ENCODE measurements at regions not wholly inside any gene's neighbourhood (a gene's known extent, or its start where the extent isn't known, plus 50 kb on each side); places are given as distances from the start of the nearest gene placed in this dataset.

DNA sequence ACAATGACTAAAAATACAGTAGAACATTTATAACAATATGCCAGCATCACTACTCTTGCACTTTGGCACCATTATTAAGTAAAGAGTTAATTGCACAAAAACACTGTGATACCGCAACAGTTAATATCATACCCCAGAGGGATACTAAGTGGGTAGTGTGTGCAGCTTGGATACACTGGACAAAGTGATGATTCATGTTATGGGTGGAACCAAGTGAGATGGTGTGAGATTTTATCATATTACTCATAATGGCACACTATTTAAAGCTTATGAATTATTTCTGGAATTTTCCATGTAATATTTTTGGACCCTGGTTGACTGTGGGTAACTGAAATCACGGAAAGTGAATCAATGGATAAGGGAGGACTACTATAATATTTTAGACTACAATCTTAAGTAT, 265.3 kb downstream of the PCDH18 start:
- Histone ChIP-seq H2AFZ (ENCODE audit: low read length, unreplicated experiment) (peak overlapping the region; percentile 76), H3K27ac (ENCODE audit: low read depth, low read length) (peak overlapping the region; percentile 29; the same call in 1 of the 2 replicates), H3K36me3 (ENCODE audit: insufficient read depth, low read length) (no peaks in the 10 kb centered on the region), H3K4me3 (ENCODE audit: low read depth, low read length) (peak overlapping the region; percentile 18; the same call in 1 of the 2 replicates), H3K27me3 (ENCODE audit: insufficient read depth, low read length) (no peaks in the 10 kb centered on the region), H3K79me2 (ENCODE audit: control insufficient read depth, insufficient read depth, low read length, unreplicated experiment) (no peaks in the 10 kb centered on the region), H3K4me1 (ENCODE audit: control insufficient read depth, insufficient read depth, low read length, unreplicated experiment) (peaks cover 20% of the 10 kb centered on the region)

DNA sequence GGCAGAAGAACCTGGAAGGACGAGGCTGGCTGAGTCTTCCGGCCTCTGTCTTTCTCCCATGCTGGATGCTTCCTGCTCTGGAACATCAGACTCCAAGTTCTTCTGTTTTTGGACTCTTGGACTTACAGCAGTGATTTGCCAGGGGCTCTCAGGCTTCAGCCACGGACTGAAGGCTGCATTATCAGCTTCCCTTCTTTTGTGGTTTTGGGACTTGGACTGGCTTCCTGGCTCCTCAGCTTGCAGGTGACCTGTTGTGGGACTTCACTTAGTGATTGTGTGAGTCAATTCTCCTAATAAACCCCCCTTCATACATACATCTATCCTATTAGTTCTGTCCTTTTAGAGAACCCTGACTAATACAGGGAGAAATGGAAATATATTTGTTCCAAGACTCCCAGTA, 265.8 kb downstream of the PCDH18 start:
- peak overlapping the region; percentile 19; the same call in 1 of the 2 replicates for H3K27ac ChIP-seq (ENCODE audit: low read depth, low read length)
- no peaks in the 10 kb centered on the region for H3K36me3 ChIP-seq (ENCODE audit: insufficient read depth, low read length)
- H3K79me2 ChIP-seq (ENCODE audit: control insufficient read depth, insufficient read depth, low read length, unreplicated experiment) = no peaks in the 10 kb centered on the region
- H3K27me3 ChIP-seq (ENCODE audit: insufficient read depth, low read length) = no peaks in the 10 kb centered on the region
- H3K4me1 ChIP-seq (ENCODE audit: control insufficient read depth, insufficient read depth, low read length, unreplicated experiment) = peaks cover 20% of the 10 kb centered on the region
- no peak overlapping the region for H2AFZ ChIP-seq (ENCODE audit: low read length, unreplicated experiment)
- H3K4me3 ChIP-seq (ENCODE audit: low read depth, low read length) = no peak overlapping the region

DNA sequence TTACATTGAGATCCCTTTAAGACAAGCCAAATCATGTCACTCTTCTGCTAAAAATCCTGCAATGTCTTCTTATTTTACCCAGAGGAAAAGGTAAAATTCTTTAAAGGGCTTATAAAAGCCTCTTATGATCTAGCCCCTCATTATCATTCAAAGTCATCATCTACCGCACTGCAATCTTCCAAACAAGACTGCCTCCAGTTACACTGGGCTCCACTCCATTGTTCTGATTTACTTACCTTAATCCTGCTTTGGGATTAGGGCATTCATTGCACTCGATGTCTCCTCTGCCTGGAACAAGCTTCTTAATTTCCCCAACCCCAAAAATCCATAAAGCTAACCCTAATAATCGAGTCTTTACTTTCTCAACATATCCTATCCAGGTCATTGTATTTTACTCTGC, 269.1 kb downstream of the PCDH18 start:
- Histone ChIP-seq H2AFZ (ENCODE audit: low read length, unreplicated experiment) (no peak overlapping the region), H3K27ac (ENCODE audit: low read depth, low read length) (no peak overlapping the region), H3K36me3 (ENCODE audit: insufficient read depth, low read length) (no peaks in the 10 kb centered on the region), H3K4me1 (ENCODE audit: control insufficient read depth, insufficient read depth, low read length, unreplicated experiment) (peaks cover 20% of the 10 kb centered on the region), H3K27me3 (ENCODE audit: insufficient read depth, low read length) (no peaks in the 10 kb centered on the region), H3K4me3 (ENCODE audit: low read depth, low read length) (no peak overlapping the region), H3K79me2 (ENCODE audit: control insufficient read depth, insufficient read depth, low read length, unreplicated experiment) (no peaks in the 10 kb centered on the region)

DNA sequence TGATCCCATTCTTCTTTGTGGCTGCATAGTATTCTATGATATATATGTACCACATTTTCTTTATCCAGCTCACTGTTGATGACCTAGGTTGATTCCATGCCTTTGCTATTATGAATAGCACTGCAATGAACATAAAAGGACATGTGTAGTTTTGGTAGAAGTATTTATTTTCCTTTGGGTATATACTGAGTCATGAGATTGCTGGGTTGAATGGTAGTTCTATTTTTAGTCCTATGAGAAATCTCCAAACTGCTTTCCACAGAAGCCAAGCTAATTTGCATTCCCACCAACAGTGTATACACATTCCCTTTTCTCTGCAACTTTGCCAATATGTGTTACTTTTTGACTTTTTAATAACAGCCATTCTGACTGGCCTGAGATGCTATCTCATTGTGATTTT, 278.3 kb downstream of the PCDH18 start:
- Histone ChIP-seq H3K79me2 (ENCODE audit: control insufficient read depth, insufficient read depth, low read length, unreplicated experiment) (no peaks in the 10 kb centered on the region), H3K27ac (ENCODE audit: low read depth, low read length) (no peak overlapping the region), H2AFZ (ENCODE audit: low read length, unreplicated experiment) (no peak overlapping the region), H3K27me3 (ENCODE audit: insufficient read depth, low read length) (no peaks in the 10 kb centered on the region), H3K36me3 (ENCODE audit: insufficient read depth, low read length) (no peaks in the 10 kb centered on the region), H3K4me1 (ENCODE audit: control insufficient read depth, insufficient read depth, low read length, unreplicated experiment) (no peaks in the 10 kb centered on the region), H3K4me3 (ENCODE audit: low read depth, low read length) (no peak overlapping the region)

DNA sequence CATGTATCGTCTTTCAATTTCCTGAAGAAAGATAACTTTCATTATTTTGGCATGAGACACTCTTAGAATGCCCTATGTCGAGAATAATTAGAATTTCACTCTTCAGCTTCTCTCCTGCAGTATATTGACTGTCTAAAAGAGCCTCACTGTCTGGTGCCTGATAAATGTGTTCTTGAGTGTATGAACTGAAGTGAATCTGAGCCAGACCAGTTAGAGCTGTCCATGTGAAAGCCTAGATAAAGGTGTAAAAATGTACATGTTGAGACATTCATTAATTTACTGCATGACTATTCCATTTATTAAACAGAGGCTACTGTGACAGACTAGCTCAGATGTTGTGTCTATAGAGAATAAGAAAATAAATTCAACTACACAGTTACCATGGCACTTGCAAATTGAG, 283.2 kb downstream of the PCDH18 start:
- Histone ChIP-seq H3K79me2 (ENCODE audit: control insufficient read depth, insufficient read depth, low read length, unreplicated experiment) (no peaks in the 10 kb centered on the region), H3K4me3 (ENCODE audit: low read depth, low read length) (no peak overlapping the region), H3K36me3 (ENCODE audit: insufficient read depth, low read length) (no peaks in the 10 kb centered on the region), H3K27me3 (ENCODE audit: insufficient read depth, low read length) (no peaks in the 10 kb centered on the region), H2AFZ (ENCODE audit: low read length, unreplicated experiment) (no peak overlapping the region), H3K4me1 (ENCODE audit: control insufficient read depth, insufficient read depth, low read length, unreplicated experiment) (no peaks in the 10 kb centered on the region), H3K27ac (ENCODE audit: low read depth, low read length) (no peak overlapping the region)

DNA sequence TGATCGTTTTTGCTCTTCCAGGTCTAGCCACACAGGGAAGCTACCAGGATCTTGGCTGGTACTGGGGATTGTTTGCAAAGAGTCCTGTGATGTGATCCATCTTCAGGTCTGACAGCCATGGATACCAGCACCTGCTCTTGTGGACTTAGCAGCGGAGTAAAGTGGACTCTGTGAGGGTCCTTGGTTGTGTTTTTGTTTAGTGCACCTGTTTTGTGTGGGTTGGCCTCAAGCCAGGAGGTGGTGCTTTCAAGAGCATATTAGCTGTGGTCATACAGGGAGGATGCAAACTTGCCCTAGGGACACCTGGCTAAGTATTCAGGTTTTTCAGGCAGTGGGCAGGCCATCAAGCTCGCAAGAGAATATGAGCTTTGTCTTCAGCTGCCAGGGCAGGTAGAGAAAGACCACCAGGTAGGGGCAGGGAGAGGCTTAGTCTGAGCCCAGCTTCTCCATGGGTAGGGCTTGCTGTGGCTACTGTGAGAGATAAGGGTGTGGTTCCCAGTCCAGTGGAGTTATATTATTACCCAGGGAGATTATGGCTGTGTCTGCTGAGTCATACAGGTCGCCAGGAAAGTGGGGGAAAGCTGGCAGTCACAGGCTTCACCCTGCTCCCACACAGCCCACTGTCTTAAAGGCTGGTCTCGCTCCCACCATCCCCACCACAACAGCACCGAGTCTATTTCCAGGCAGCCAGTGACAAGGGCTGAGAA, 293.7 kb downstream of the PCDH18 start:
- Histone ChIP-seq H3K79me2 (ENCODE audit: control insufficient read depth, insufficient read depth, low read length, unreplicated experiment) (no peaks in the 10 kb centered on the region), H3K27ac (ENCODE audit: low read depth, low read length) (no peak overlapping the region), H3K4me3 (ENCODE audit: low read depth, low read length) (no peak overlapping the region), H2AFZ (ENCODE audit: low read length, unreplicated experiment) (no peak overlapping the region), H3K27me3 (ENCODE audit: insufficient read depth, low read length) (no peaks in the 10 kb centered on the region), H3K36me3 (ENCODE audit: insufficient read depth, low read length) (no peaks in the 10 kb centered on the region), H3K4me1 (ENCODE audit: control insufficient read depth, insufficient read depth, low read length, unreplicated experiment) (no peaks in the 10 kb centered on the region)

DNA sequence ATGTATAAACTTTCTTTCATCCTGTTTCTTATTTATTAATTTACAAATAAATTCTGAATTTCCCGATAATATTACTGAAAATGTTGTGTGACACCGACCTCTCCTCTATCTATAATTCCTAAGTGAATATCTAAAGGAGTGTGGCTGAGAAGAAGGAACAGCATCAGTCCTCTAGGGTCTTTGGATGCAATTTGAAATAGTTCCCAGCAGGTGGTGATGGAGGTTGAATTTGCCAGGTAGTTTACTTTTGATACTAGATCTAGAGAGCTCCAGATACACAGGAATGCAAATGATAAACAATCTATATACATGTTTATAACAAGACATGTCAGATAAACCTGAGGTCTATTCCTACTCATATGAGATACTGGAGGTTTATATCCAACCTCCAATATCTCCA, 305.4 kb downstream of the PCDH18 start:
- Histone ChIP-seq H3K4me3 (ENCODE audit: low read depth, low read length) (no peak overlapping the region), H3K79me2 (ENCODE audit: control insufficient read depth, insufficient read depth, low read length, unreplicated experiment) (no peaks in the 10 kb centered on the region), H3K27ac (ENCODE audit: low read depth, low read length) (no peak overlapping the region), H2AFZ (ENCODE audit: low read length, unreplicated experiment) (no peak overlapping the region), H3K4me1 (ENCODE audit: control insufficient read depth, insufficient read depth, low read length, unreplicated experiment) (no peaks in the 10 kb centered on the region), H3K27me3 (ENCODE audit: insufficient read depth, low read length) (no peaks in the 10 kb centered on the region), H3K36me3 (ENCODE audit: insufficient read depth, low read length) (no peaks in the 10 kb centered on the region)

DNA sequence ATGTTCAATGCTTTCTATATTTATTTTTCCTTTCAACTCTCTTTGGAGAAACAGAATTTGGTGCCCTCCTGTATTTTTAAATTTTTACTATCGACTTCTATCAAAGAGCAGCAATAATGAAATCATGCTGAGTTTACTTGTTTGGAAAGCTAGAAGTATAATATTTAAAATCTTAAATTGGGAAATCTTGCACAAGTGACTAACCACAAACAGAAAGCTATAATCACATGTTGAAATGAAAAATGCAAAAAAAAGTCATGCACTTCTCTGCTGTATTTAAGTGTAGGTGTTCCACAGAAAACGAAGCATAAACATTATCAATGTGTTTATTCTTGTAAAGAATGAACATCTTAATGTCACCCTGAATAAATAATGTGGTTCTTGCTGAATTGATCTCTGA, 306.1 kb downstream of the PCDH18 start:
- no peak overlapping the region for H3K4me3 ChIP-seq (ENCODE audit: low read depth, low read length)
- no peak overlapping the region for H3K27ac ChIP-seq (ENCODE audit: low read depth, low read length)
- no peaks in the 10 kb centered on the region for H3K27me3 ChIP-seq (ENCODE audit: insufficient read depth, low read length)
- H3K36me3 ChIP-seq (ENCODE audit: insufficient read depth, low read length) = no peaks in the 10 kb centered on the region
- no peaks in the 10 kb centered on the region for H3K79me2 ChIP-seq (ENCODE audit: control insufficient read depth, insufficient read depth, low read length, unreplicated experiment)
- H3K4me1 ChIP-seq (ENCODE audit: control insufficient read depth, insufficient read depth, low read length, unreplicated experiment) = no peaks in the 10 kb centered on the region
- peak overlapping the region; percentile 88 for H2AFZ ChIP-seq (ENCODE audit: low read length, unreplicated experiment)

DNA sequence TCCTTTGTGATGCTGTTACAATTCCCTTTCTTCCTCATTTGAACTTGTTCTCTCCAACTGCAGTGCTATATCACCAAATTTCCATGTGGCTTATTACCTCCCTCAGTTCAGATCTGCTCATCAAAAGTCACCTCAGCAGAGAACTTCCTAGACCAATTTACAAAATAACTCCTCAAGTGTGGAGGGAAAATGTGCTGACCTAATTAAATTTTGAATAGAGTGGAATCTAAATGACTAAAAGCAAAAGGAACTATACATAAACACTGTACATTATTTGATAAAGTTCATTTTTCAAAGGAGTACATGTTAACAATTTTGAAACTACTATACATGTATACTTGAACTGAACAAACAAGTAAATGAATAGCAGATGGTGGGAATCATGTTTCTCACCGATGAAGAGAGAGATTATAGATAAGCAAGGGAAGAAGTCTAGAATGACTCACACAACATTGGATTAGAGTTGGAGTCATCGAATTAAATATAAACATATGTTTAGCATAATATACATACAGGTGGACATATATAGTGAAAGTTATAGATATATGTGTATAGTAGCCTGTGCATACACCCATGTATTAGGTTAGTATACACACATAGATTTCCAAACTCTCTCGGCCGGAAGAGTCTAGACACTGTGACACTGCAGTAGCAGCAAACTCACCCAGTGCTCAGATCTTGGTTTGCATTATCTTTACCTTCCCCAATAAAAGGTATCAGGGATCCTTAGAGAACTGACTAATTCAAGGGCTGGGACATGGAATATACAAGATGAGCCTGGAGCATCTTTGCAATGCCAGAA, 318.7 kb downstream of the PCDH18 start:
- Histone ChIP-seq H3K27ac (ENCODE audit: low read depth, low read length) (no peak overlapping the region), H3K4me3 (ENCODE audit: low read depth, low read length) (no peak overlapping the region), H3K4me1 (ENCODE audit: control insufficient read depth, insufficient read depth, low read length, unreplicated experiment) (no peaks in the 10 kb centered on the region), H3K27me3 (ENCODE audit: insufficient read depth, low read length) (no peaks in the 10 kb centered on the region), H3K36me3 (ENCODE audit: insufficient read depth, low read length) (no peaks in the 10 kb centered on the region), H2AFZ (ENCODE audit: low read length, unreplicated experiment) (no peak overlapping the region), H3K79me2 (ENCODE audit: control insufficient read depth, insufficient read depth, low read length, unreplicated experiment) (no peaks in the 10 kb centered on the region)

DNA sequence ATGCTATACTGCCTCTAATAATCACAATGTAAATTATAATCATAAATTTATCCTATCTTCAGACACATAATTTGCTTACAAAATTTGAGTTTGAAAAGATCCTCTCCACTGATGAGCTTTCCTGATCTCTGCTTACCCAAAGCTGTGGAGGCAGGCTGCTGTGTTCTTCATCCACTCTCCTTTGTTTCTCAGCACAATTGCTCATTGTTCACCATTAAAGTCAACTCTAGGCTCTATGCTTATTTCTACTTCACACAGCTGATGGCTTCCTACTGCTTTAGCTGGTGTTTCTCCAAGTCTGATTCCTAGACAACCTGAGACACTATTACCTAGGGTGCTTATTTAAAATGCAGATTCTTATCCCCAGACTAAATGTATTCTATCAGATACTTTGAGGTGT, 319.7 kb downstream of the PCDH18 start:
- H3K4me1 ChIP-seq (ENCODE audit: control insufficient read depth, insufficient read depth, low read length, unreplicated experiment) = no peaks in the 10 kb centered on the region
- H3K27me3 ChIP-seq (ENCODE audit: insufficient read depth, low read length) = no peaks in the 10 kb centered on the region
- no peak overlapping the region for H3K4me3 ChIP-seq (ENCODE audit: low read depth, low read length)
- no peak overlapping the region for H2AFZ ChIP-seq (ENCODE audit: low read length, unreplicated experiment)
- no peaks in the 10 kb centered on the region for H3K79me2 ChIP-seq (ENCODE audit: control insufficient read depth, insufficient read depth, low read length, unreplicated experiment)
- H3K36me3 ChIP-seq (ENCODE audit: insufficient read depth, low read length) = no peaks in the 10 kb centered on the region
- H3K27ac ChIP-seq (ENCODE audit: low read depth, low read length) = no peak overlapping the region

DNA sequence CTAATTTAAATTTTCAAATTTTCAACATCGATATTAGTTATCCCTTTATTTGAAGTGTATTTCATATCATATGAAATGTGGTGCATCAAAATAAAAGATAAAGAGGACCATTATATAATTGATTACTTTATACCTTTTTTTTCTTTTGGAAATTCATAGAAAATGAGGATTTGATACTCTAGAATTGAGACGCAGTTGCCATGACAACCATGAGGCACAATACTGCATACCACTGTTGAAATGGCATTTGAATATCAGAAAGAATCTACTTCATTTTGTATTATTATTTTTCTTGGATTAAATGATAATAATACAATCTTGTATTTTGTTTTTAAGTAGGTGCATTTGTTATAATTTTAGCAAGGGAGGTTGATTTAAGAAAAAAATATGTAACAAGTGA, 323.1 kb downstream of the PCDH18 start:
- no peaks in the 10 kb centered on the region for H3K27me3 ChIP-seq (ENCODE audit: insufficient read depth, low read length)
- no peak overlapping the region for H2AFZ ChIP-seq (ENCODE audit: low read length, unreplicated experiment)
- no peak overlapping the region for H3K4me3 ChIP-seq (ENCODE audit: low read depth, low read length)
- H3K36me3 ChIP-seq (ENCODE audit: insufficient read depth, low read length) = no peaks in the 10 kb centered on the region
- no peak overlapping the region for H3K27ac ChIP-seq (ENCODE audit: low read depth, low read length)
- H3K4me1 ChIP-seq (ENCODE audit: control insufficient read depth, insufficient read depth, low read length, unreplicated experiment) = no peaks in the 10 kb centered on the region
- no peaks in the 10 kb centered on the region for H3K79me2 ChIP-seq (ENCODE audit: control insufficient read depth, insufficient read depth, low read length, unreplicated experiment)

All from ACC112 (cell line).